ENCODE measurements at regions not wholly inside any gene's neighbourhood (a gene's known extent, or its start where the extent isn't known, plus 50 kb on each side); places are given as distances from the start of the nearest gene placed in this dataset.

GRCh38 chr1:60963167-60963940 lies 119.0 kb upstream of the NFIA start:
- no peaks in the 10 kb centered on the region for H3K36me3 ChIP-seq (ENCODE audit: control insufficient read depth, insufficient read depth, low read length)
- FAIRE-seq (no peak), DNase-seq (ENCODE audit: low read depth) (no peak)
- TF ChIP-seq, protein P1, sequence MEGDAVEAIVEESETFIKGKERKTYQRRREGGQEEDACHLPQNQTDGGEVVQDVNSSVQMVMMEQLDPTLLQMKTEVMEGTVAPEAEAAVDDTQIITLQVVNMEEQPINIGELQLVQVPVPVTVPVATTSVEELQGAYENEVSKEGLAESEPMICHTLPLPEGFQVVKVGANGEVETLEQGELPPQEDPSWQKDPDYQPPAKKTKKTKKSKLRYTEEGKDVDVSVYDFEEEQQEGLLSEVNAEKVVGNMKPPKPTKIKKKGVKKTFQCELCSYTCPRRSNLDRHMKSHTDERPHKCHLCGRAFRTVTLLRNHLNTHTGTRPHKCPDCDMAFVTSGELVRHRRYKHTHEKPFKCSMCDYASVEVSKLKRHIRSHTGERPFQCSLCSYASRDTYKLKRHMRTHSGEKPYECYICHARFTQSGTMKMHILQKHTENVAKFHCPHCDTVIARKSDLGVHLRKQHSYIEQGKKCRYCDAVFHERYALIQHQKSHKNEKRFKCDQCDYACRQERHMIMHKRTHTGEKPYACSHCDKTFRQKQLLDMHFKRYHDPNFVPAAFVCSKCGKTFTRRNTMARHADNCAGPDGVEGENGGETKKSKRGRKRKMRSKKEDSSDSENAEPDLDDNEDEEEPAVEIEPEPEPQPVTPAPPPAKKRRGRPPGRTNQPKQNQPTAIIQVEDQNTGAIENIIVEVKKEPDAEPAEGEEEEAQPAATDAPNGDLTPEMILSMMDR (IDR thresholded peaks at IDR 0.05; ENCODE audit: insufficient read depth, low read length, severe bottlenecking): no peak
- H3K4me3 ChIP-seq (ENCODE audit: low read depth, low read length): no peak overlapping the region
- H3K27me3 ChIP-seq (ENCODE audit: control insufficient read depth, insufficient read depth, low read length): no peaks in the 10 kb centered on the region

DNA sequence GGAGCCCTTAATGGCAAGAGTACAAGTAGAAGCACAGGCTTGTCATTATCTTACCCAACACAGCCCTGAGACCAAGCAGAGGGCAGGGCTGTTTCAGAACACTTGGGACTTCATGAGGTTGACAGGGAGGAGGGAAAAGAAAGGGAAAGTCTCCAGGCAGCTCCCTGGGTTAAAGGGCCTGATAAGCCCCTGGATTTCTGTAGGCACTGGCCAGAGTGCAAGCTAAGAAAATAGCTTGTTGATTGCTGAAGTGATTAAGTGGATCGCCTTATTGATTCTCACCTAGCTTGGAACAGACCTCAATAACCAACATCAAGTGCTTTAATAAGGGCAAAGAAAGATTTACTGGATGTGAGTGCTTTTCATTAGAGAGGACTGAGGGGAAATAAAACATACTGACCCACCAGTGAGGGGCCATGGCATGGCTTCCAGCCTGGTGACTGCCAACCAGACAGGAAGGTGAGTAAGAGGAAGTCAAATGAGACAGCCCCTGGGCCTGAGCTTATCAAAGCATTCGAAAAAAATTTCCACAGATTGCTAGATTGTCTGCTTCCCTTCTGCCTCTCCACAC lies 121.4 kb upstream of the NFIA start:
- FAIRE-seq (no peak), DNase-seq (ENCODE audit: low read depth) (peak; percentile 70)
- H3K27me3 ChIP-seq (ENCODE audit: control insufficient read depth, insufficient read depth, low read length): no peaks in the 10 kb centered on the region
- no peaks in the 10 kb centered on the region for H3K36me3 ChIP-seq (ENCODE audit: control insufficient read depth, insufficient read depth, low read length)
- H3K4me3 ChIP-seq (ENCODE audit: low read depth, low read length): no peak overlapping the region
- TF ChIP-seq, protein P1 (IDR thresholded peaks at IDR 0.05; ENCODE audit: insufficient read depth, low read length, severe bottlenecking): no peak

- TF ChIP-seq, protein P1 (IDR thresholded peaks at IDR 0.05; ENCODE audit: insufficient read depth, low read length, severe bottlenecking): no peak
- H3K27me3 ChIP-seq (ENCODE audit: control insufficient read depth, insufficient read depth, low read length): no peaks in the 10 kb centered on the region
- H3K4me3 ChIP-seq (ENCODE audit: low read depth, low read length): no peak overlapping the region
- no peak for DNase-seq (ENCODE audit: low read depth)
- no peak for FAIRE-seq
- no peaks in the 10 kb centered on the region for H3K36me3 ChIP-seq (ENCODE audit: control insufficient read depth, insufficient read depth, low read length)
These were observed 122.7 kb upstream of the NFIA start for GRCh38 chr1:60959701-60960100.

GRCh38 chr1:60958001-60958400 lies 124.4 kb upstream of the NFIA start:
- FAIRE-seq: no peak
- TF ChIP-seq, protein P1 (IDR thresholded peaks at IDR 0.05; ENCODE audit: insufficient read depth, low read length, severe bottlenecking): no peak

GRCh38 chr1:60956520-60956919 lies 125.8 kb upstream of the NFIA start:
- H3K36me3 ChIP-seq (ENCODE audit: control insufficient read depth, insufficient read depth, low read length): no peaks in the 10 kb centered on the region
- DNase-seq (ENCODE audit: low read depth): no peak
- TF ChIP-seq, protein P1 (IDR thresholded peaks at IDR 0.05; ENCODE audit: insufficient read depth, low read length, severe bottlenecking): no peak
- FAIRE-seq: no peak
- peaks cover 3% of the 10 kb centered on the region for H3K27me3 ChIP-seq (ENCODE audit: control insufficient read depth, insufficient read depth, low read length)
- no peak overlapping the region for H3K4me3 ChIP-seq (ENCODE audit: low read depth, low read length)

More at GRCh38 chr1:60958001-60958400, 124.4 kb upstream of the NFIA start:
- Histone ChIP-seq H3K27me3 (ENCODE audit: control insufficient read depth, insufficient read depth, low read length) (no peaks in the 10 kb centered on the region), H3K36me3 (ENCODE audit: control insufficient read depth, insufficient read depth, low read length) (no peaks in the 10 kb centered on the region), H3K4me3 (ENCODE audit: low read depth, low read length) (no peak overlapping the region)
- peak; percentile 58 for DNase-seq (ENCODE audit: low read depth)

Measured in bronchial epithelial cell (primary cell).